AG09309 (cell line): ENCODE measurements at regions not wholly inside any gene's neighbourhood (a gene's known extent, or its start where the extent isn't known, plus 50 kb on each side); places are given as distances from the start of the nearest gene placed in this dataset.
"Not testable (repeated sequence)": the region's sequence is repeated elsewhere in the genome, so short reads cannot be mapped to it uniquely, and the experiment has no call there.

Source experiments
- DNase-seq: peaks from one replicate; pipeline ENCODE4 v3.0.0-alpha.2; 2010; ENCODE audit warnings: low read depth
- H3K4me3 ChIP-seq: 2 replicates; pipeline ENCODE4 v1.5.1; 2011; ENCODE audit warnings: mild to moderate bottlenecking, low read depth, low read length, moderate library complexity; ENCODE audit not compliant: control insufficient read depth
- CTCF ChIP-seq: IDR thresholded peaks from 2 replicates; pipeline ENCODE4 v1.5.1; 2011; ENCODE audit warnings: mild to moderate bottlenecking, low read depth, low read length, inconsistent platforms; ENCODE audit not compliant: insufficient read depth, control insufficient read depth; ENCODE audit errors: missing control alignments

DNA sequence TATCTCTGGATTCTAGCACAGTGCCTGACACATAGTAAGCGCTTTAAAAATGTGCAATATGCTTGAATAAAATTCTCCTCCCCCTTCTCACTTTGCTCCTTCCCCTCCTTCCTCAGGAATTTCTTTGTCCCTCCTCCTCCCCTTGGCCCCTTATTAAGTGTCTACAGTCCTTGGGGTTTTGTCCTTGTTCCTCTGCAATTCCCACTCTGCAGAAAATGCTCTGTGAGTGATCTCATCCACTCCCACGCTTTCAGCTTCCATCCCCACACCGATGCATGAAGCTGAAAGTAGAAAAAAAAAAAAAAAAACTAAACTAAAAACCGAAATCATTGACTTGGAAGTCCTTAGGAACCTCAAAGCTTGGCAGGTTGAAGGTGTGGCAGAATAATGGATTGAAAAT is 273.6 kb downstream of the RRAGC start:
- no peak for DNase-seq
- no peak overlapping the region for H3K4me3 ChIP-seq
- no peak for TF ChIP-seq CTCF

DNA sequence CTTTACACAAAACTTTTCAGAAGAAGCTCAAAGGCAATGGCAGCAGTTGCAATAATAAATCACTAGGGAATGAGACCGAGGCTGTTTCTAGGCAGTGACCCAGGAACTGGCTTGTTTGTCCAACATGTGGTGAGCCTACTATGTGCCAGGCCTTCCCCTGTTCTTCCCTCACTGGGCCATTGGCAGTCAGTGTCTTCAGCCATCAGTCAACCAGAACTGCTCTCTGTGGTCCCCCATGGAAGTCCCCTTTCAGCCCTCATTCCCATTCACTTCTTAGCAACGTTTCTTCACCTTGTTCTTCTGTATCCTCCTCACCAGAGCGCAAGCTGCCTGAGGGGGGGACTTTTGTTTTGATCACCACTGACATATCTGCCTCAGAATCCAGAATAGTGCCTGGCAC is 274.1 kb downstream of the RRAGC start:
- no peak overlapping the region for H3K4me3 ChIP-seq
- DNase-seq, result no peak
- TF ChIP-seq CTCF, result no peak

- H3K4me3 ChIP-seq, result no peak overlapping the region
- no peak for DNase-seq
- TF ChIP-seq CTCF, result no peak
These were observed 274.9 kb downstream of the RRAGC start for GRCh38 chr1:38584448-38585355.

GRCh38 chr1:38583287-38583686 is 276.3 kb downstream of the RRAGC start:
- H3K4me3 ChIP-seq, DNase-seq: not testable (repeated sequence)

DNA sequence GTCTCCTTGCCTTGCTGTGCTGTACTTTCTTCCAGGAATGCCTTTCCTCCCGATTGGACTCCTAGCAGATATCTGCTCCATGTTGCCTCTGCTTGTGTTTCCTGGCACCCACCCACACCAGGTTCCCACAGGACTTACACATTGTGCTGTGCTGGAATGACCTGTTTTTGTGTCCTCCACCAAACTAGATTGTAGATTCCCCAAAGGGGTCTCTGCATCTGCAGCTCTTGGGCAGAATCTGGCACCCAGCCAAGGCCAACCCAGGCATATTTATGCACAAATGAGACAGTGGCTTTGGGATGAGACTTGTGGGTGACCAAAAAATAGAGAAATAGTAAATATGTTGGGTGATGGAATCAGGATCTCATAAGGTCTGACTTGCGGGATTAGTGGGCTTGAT is 278.2 kb downstream of the RRAGC start:
- no peak for TF ChIP-seq CTCF
- no peak overlapping the region for H3K4me3 ChIP-seq
- no peak for DNase-seq

GRCh38 chr1:38580594-38580993 is 279.0 kb downstream of the RRAGC start:
- no peak overlapping the region for H3K4me3 ChIP-seq
- no peak for DNase-seq
- no peak for TF ChIP-seq CTCF

- TF ChIP-seq CTCF, result no peak
- DNase-seq, result no peak
- H3K4me3 ChIP-seq, result no peak overlapping the region
These were observed 280.5 kb downstream of the RRAGC start for GRCh38 chr1:38579056-38579455.
